ENCODE measurements at regions not wholly inside any gene's neighbourhood (a gene's known extent, or its start where the extent isn't known, plus 50 kb on each side); places are given as distances from the start of the nearest gene placed in this dataset.

GRCh38 chr10:130230611-130231010 lies 94.4 kb downstream of the GLRX3 start:
- TF ChIP-seq CTCF (conservative IDR thresholded peaks at IDR 0.05) (no peak), ZFX (IDR thresholded peaks at IDR 0.05) (no peak)
